ENCODE measurements at regions not wholly inside any gene's neighbourhood (a gene's known extent, or its start where the extent isn't known, plus 50 kb on each side); places are given as distances from the start of the nearest gene placed in this dataset.

GRCh38 chr2:240209493-240209892, 69.0 kb upstream of the OTOS start:
- no peak for DNase-seq (ENCODE audit: low read depth in 2 of 2)

GRCh38 chr2:240210198-240210965, 69.9 kb upstream of the OTOS start:
- no peak for DNase-seq (ENCODE audit: low read depth in 2 of 2)

GRCh38 chr2:240211096-240211495, 70.6 kb upstream of the OTOS start:
- no peak for DNase-seq (ENCODE audit: low read depth in 2 of 2)

DNA sequence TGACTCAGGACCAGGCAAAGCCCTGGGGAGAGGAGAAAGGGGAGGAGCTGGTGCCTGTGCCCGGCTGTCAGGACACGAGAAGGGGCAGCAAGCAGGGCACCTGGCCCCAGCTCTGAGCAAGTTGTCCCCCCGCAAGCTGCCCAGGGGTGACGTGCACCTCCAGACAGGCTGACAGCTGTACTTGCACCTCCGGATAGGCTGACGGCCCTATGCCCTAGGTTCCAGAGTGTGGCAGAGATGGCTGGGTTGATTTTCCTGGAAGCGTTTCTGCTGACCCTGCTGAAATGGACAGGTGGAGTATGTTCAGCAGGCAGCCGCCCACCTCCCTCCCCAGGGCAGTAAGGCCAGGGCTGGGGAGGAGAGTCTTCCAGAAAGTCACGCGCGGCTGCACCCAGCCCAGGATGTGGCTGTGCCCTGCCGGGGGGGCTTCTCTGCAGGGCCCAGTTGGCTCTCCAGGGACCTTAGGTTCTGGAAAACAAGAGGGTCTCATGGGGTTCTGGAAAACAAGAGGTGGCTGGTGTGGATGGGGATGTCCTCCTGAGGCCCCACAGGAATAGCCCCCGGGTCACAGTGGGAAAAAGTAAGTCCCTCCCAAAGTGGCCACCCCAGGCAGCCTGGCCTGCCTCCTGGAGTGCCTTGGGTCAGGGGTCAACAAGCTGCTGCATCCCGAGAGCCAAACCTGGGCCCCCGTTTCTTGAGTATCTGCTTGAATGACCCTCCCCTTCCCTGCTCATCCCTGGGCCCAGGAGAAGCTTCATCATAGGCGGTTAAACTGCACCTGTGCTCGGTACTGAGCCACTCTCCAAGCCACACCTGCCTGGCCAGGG, 71.4 kb upstream of the OTOS start:
- DNase-seq (ENCODE audit: low read depth in 2 of 2): no peak

DNA sequence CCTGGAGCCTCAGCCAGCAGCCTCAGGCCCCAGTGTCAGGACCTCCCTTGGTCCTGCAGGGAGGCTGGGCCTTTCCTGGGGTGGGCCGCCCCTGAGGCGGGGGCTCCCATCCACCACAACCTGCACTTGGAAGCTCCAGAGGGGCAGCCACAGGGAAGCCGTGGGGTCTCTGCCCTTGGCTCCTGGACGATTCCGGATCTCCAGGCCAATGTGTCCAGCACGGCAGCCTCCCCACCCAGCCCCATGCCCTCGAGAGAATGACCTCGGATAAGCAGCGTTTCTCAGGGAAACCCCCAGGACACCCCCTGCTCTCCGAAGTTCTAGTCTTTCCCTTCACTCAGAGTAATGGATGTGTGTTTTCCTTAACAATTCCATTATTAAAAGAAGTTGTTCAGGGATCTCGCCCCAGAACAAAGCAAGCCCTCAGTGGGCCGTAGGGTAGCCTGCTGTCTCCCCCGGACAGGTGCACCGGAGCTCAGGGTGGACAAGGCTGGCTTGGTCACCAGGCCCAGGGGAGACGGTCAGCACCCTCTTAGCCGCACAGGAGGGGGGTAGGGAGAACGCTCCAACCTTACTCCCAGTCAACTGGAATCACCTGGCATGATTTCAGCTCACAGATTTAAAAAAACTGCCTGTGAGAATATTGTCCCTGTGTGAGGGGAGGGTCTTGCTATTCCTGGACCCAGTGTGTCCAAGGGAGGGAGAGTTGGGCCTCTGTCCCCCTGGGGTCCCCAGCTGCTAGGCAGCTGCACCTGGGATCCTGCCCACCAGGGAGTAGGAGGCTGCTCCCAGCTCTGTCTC, 72.2 kb upstream of the OTOS start:
- no peak for DNase-seq (ENCODE audit: low read depth in 2 of 2)

DNA sequence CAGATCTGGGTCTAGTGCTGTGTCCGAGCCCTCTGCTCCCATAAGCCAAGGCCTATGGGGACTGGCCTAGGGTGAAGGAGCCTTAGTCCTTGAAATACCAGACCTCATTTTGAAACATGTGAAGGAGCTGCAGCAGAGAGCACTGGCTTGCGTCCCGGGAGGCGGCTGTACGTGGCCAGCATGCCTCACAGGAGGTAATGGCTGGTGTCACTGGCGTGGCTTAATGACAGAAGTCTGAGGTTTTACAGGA, 72.7 kb upstream of the OTOS start:
- DNase-seq (ENCODE audit: low read depth in 2 of 2): no peak

GRCh38 chr2:240213476-240214421, 73.3 kb upstream of the OTOS start:
- no peak for DNase-seq (ENCODE audit: low read depth in 2 of 2)

- DNase-seq (ENCODE audit: low read depth in 2 of 2): no peak
Measured at GRCh38 chr2:240214790-240215675, 74.6 kb upstream of the OTOS start.

GRCh38 chr2:240215676-240216051, 75.2 kb upstream of the OTOS start:
- no peak for DNase-seq (ENCODE audit: low read depth in 2 of 2)

DNA sequence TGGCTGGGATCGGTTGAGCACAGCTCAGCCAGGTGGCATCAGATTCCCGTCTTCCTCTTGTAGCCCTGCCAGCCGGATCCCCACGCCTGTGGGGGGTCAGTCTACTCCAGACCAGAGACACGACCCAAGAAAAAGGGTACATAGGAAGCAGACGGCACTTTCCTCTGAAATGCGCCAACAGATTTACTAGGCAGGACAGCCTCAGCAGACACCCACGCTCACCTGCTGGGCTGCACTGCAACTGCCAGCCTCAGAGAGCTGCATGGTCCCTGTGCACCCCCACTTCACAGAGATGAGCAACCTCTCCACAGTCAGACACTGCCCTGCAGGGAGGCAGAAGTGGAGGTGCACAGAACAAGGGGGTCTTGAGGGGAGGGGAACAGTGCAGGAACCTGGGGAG, 75.7 kb upstream of the OTOS start:
- DNase-seq (ENCODE audit: low read depth in 2 of 2): no peak

- no peak for DNase-seq (ENCODE audit: low read depth in 2 of 2)
Measured at GRCh38 chr2:240217431-240218301, 77.2 kb upstream of the OTOS start.

DNA sequence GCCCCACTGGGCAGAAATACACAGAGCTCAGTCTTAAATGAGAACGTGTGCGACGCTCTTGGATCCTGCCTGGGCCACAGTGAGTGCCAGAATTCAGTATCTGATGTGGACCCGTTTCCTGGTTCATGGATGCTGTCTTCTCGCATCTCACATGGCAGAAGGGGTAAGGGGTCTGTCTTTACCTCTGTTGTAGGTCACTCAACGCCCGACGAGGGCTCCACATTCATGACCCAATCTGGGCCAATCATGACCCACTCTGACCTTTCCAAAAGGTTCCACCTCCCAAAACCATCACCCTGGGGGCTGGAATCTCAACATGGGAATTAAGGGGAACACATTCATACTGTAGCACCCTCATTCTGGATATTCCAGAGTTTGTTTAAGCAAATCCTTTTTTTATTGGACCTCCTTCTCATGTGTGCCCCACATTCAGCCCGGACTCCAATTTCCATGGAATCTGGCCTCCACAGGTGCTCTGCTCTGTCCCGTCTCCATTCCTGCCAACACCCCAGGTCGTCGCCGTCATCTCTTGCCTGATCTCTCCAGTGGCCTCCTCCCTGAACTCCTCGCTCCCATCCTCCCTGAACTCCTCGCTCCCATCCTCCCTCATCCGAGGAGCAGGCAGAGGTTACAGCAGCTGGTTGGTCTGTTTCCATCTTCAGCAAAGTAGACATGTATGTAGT, 78.9 kb upstream of the OTOS start:
- no peak for DNase-seq (ENCODE audit: low read depth in 2 of 2)

DNA sequence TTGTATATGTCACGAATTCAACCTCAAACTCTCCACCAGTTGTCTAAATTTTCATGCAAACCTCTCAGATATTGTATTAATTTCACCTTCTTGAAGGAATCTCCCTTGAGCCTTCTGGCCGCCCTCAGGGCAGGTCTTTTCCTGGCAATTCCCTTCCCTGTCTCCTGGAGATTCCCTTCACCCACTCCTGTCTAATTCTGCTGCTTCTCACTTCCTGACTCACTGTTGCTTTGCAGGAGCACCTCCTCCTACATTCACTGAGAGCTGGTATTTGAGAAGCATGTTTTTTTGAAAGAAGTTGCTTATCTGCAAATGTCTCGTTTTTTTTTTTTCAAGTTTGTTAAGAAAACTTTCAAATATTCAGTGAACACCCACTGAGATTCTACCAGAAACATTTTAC, 79.9 kb upstream of the OTOS start:
- DNase-seq (ENCODE audit: low read depth in 2 of 2): no peak

DNA sequence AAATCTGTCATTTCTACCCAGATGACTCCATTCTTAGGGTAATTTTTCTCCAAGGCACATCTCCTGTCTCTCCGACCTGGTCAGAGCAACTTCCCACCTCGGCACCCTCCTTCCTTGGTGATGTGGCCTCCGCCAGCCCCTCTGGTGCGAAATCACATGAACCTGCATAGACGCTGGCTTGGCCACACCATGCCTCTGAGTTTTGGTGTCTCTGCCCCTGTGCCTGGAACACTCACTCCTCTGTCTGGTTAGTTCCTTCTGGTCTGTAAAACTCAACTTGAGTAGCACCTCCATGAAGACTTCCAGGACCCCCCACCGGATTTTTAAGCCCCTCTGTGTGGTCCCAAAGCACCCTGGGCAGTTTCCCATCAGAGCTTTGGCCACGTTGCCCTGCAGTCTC, 83.2 kb upstream of the OTOS start:
- no peak for DNase-seq (ENCODE audit: low read depth in 2 of 2)

GRCh38 chr2:240224676-240225075, 84.2 kb upstream of the OTOS start:
- DNase-seq (ENCODE audit: low read depth in 2 of 2): no peak

- DNase-seq (ENCODE audit: low read depth in 2 of 2): no peak
Measured at GRCh38 chr2:240225131-240225530, 84.7 kb upstream of the OTOS start.

GRCh38 chr2:240225660-240226475, 85.4 kb upstream of the OTOS start:
- no peak for DNase-seq (ENCODE audit: low read depth in 2 of 2)

Data from stimulated activated CD4-positive, alpha-beta T cell treated with anti-CD3 and anti-CD28 coated beads, Interleukin-1b, Interleukin-23, amount 100 ng/mL, for 1 hour (primary cell).